LNCaP clone FGC (cell line): ENCODE measurements at regions not wholly inside any gene's neighbourhood (a gene's known extent, or its start where the extent isn't known, plus 50 kb on each side); places are given as distances from the start of the nearest gene placed in this dataset.
"Not testable (repeated sequence)": the region's sequence is repeated elsewhere in the genome, so short reads cannot be mapped to it uniquely, and the experiment has no call there.

Experiments
- DNase-seq: peaks from one replicate; pipeline ENCODE4 v3.0.0-alpha.2; 2011; ENCODE audit warnings: low read depth
- H3K4me3 ChIP-seq: 2 replicates; pipeline ENCODE4 v1.5.1; 2011; ENCODE audit warnings: mild to moderate bottlenecking, low read depth, low read length, control low read depth
- TF ChIP-seq, protein P1 (sequence below): IDR thresholded peaks from 2 replicates; pipeline ENCODE4 v1.5.1; 2012; ENCODE audit warnings: mild to moderate bottlenecking; ENCODE audit not compliant: control insufficient read depth, insufficient read depth; ENCODE audit errors: extremely low read depth

DNA sequence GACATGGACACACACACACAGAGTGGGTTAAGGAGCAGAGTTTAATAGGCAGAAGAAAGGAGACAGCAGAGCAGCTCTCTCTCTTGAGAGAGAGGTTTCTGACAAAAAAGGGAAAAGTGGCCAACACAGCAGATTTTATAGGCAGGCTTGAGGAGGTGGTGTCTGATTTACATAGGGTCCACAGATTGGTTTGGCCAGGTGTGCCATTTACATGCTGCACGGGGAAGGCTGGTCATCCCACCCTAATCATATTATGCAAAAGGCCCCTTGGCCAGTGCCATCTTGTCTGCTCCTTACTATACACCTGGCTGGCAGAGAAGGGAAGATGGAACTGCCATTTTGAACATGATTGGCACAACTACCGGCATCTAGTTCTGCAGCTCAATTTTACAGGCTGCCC is 240.8 kb downstream of the NPR3 start:
- TF ChIP-seq, protein P1, sequence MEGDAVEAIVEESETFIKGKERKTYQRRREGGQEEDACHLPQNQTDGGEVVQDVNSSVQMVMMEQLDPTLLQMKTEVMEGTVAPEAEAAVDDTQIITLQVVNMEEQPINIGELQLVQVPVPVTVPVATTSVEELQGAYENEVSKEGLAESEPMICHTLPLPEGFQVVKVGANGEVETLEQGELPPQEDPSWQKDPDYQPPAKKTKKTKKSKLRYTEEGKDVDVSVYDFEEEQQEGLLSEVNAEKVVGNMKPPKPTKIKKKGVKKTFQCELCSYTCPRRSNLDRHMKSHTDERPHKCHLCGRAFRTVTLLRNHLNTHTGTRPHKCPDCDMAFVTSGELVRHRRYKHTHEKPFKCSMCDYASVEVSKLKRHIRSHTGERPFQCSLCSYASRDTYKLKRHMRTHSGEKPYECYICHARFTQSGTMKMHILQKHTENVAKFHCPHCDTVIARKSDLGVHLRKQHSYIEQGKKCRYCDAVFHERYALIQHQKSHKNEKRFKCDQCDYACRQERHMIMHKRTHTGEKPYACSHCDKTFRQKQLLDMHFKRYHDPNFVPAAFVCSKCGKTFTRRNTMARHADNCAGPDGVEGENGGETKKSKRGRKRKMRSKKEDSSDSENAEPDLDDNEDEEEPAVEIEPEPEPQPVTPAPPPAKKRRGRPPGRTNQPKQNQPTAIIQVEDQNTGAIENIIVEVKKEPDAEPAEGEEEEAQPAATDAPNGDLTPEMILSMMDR = no peak
- H3K4me3 ChIP-seq = no peak overlapping the region
- no peak for DNase-seq

DNA sequence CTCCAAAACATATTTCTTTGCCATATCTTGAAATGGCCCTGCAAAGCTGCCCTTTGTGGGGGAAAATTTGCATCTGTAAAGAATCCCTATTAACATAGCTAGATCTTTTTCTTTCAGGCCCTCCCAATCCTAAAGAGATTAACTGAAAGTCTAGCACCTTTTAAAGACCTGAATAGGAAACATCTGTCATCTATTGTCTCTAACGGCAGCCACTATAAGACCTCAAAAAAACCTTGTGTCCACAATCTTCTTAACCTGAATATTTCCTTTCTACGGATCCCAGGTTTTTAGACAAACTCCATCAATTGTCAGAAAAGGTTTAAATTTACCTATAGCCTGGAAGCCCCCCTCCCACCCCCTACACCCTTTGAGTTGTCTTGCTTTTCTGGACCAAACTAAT is 241.3 kb downstream of the NPR3 start:
- DNase-seq, H3K4me3 ChIP-seq: not testable (repeated sequence)

DNA sequence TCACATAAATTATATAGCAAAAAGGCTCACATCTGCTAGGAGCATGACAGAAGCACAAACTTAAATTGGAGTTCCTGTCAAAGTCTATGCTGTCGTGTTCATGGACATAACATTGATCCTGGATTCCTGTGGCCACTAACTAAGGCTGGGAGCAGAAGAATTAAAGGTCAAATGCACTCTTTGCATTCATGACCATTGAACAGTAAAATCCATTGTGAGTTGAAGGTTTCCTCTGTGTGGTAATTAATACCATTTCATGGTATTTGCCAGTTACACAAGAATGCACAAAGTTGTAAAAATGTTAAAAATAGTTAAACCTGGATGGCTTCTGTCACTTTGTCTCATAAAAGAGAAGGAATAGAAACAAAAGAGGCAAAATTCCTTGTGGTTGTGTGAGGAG is 242.6 kb downstream of the NPR3 start:
- DNase-seq = no peak
- no peak overlapping the region for H3K4me3 ChIP-seq
- TF ChIP-seq, protein P1 = no peak

DNA sequence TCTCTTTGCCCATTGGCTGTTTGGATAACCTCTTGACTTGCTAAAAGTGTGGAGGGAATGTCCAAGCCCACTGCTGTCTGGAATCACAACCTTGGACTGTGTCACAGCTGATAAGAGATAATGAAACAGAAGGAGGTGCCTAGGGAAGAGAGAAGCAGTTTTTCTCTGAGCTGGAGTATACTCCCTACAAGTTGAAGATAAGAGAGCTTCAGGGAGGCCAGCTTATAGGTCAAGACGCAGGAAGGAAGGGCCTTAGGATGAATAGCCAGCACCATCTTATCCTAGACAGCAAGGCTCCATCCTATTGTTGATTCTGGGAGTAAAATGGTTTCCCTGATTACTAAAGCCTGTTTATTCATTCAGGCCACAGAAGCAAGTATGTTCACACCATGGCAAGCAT is 244.7 kb downstream of the NPR3 start:
- no peak for DNase-seq
- no peak overlapping the region for H3K4me3 ChIP-seq
- TF ChIP-seq, protein P1 = no peak

DNA sequence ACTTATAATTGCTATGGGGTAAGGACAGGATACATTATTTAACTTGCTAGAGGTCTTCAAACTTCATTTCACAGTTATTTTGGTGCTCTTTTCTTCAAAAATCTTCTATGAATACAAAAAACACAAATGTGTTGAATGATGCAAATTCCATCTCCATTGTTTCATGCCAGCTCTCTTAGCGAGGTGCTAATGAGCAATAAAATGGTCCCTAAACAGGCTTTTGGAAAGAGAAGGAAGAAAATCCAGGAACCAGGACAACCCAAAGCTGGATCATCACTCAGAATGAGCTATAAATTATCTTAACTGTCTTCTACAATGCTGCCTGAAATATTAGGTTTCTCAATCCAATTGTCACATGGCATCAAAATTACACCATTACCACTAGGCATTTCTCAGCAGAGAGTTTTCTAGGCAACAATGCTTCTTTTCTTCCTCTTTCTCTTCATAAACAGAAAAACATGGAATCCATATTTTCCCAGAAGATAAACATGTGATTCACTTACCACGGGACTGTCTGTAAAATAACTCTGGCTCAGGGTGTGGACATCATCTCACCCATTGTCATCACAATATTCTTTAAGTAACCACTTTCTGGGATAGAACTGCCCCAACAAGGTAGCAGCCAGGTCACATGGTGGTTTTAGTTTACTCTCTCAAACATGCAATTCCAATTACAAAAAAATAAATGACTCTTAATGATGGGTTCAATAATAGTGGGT is 249.4 kb downstream of the NPR3 start:
- no peak for DNase-seq
- TF ChIP-seq, protein P1 = no peak
- no peak overlapping the region for H3K4me3 ChIP-seq

DNA sequence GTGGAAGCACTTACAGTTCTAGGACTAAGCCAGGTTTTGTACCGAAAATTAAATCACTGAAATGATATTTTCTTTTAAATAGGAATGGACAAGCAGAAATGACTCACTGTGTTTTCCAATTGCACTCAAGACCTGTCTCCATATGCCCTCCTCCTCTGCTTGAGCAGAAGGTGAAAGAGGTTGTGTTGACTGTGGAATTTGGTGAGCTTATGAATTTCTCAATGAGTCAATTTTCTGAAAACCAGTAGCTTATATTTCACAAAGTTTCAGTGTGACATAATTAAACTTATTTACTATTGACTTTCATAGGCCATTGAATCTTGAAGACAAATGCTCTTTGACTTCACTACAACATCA is 249.9 kb downstream of the NPR3 start:
- TF ChIP-seq, protein P1 = no peak
- no peak for DNase-seq
- H3K4me3 ChIP-seq = no peak overlapping the region

DNA sequence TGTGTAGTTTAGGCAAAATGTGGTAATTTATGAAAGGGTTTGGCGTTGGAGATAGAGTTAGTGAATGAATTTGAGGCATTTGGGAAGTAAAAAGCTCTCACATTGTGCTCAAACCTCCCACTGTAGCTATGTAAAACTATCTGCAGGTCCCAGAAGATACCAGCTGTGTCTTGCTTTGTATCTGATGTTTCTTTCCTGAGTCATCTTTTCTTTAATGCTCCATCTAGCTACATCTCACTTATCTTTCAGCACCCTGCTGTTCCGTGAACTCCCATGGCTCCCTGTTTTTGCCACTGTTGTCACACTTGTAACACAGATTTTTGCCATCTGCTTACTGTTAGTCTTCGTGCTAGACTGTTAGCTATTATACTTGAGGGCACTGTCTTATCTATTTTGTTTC is 253.1 kb downstream of the NPR3 start:
- H3K4me3 ChIP-seq = no peak overlapping the region
- DNase-seq = no peak
- TF ChIP-seq, protein P1 = no peak
